SK-N-MC (cell line): ENCODE measurements at regions not wholly inside any gene's neighbourhood (a gene's known extent, or its start where the extent isn't known, plus 50 kb on each side); places are given as distances from the start of the nearest gene placed in this dataset.

Experiments
- EZH2 ChIP-seq: fragments of 200-600 bp; sonication (generic); IDR thresholded peaks from one replicate; pipeline ENCODE4 v1.6.1; 2017; ENCODE audit warnings: antibody characterized with exemption
- FOXP2 ChIP-seq: optimal IDR thresholded peaks from 2 replicates; pipeline ENCODE3; 2011; ENCODE audit warnings: mild to moderate bottlenecking, moderate library complexity; ENCODE audit not compliant: insufficient read depth; ENCODE audit errors: extremely low read length, control extremely low read depth
- POLR2AphosphoS5 ChIP-seq: IDR thresholded peaks from 2 replicates; pipeline ENCODE4 v1.6.1; 2012; ENCODE audit warnings: mild to moderate bottlenecking, low read depth, low read length, borderline replicate concordance

DNA sequence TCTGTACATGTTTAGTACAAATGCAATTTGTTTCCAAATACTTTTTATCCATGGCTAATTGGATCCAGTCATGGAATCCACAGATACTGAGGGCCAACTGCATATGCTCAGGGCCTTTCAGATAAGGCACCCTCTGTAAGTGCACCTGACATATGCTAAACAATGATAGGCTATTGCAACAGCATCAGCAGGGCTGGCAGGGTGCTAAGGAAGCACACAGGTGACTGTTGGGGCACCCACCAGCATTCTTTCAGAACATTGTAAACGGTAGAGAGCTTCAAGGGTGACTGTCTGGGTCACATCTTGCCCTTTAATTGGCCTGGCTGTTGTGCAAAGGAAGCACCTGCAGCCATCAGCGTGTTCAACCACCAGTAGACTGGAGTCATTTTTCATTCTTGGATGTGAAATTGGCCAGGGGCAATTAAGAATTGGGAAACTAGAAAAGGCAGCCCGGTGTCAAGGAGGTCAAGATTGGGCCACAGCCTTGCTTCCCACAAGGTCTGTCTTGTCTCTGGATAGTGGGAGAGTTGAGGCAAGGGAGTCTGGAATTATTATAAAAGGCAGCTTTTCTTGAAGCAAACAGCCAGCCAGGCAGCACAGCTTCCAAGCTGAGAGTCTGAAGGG is 129.3 kb upstream of the RAI14 start:
- TF ChIP-seq EZH2, result no peak
- TF ChIP-seq POLR2AphosphoS5, result no peak
- no peak for TF ChIP-seq FOXP2
